NCI-H446 treated with DMSO at 0.1 percent for 48 hours (cell line): ENCODE measurements at regions not wholly inside any gene's neighbourhood (a gene's known extent, or its start where the extent isn't known, plus 50 kb on each side); places are given as distances from the start of the nearest gene placed in this dataset.
"Not testable (repeated sequence)": the region's sequence is repeated elsewhere in the genome, so short reads cannot be mapped to it uniquely, and the experiment has no call there.

ENCODE experiments used
- DNase-seq: peaks from one replicate; lab custom pipeline; 2025; lab: John Stamatoyannopoulos, UW

GRCh38 chr19:28150129-28150528, 1062.8 kb downstream of the UQCRFS1 start:
- DNase-seq = no peak

GRCh38 chr19:28148554-28148953, 1064.4 kb downstream of the UQCRFS1 start:
- DNase-seq = no peak

- DNase-seq = no peak
Measured at GRCh38 chr19:28142258-28142657, 1070.7 kb downstream of the UQCRFS1 start.

- no peak for DNase-seq
Measured at GRCh38 chr19:28140201-28140600, 1072.8 kb downstream of the UQCRFS1 start.

- DNase-seq = no peak
Measured at GRCh38 chr19:28137772-28138171, 1075.2 kb downstream of the UQCRFS1 start.

- no peak for DNase-seq
Measured at GRCh38 chr19:28136796-28137195, 1076.2 kb downstream of the UQCRFS1 start.

- no peak for DNase-seq
Measured at GRCh38 chr19:28135825-28136224, 1077.1 kb downstream of the UQCRFS1 start.

- DNase-seq = no peak
Measured at GRCh38 chr19:28134311-28134710, 1078.6 kb downstream of the UQCRFS1 start.

GRCh38 chr19:28130881-28131280, 1082.1 kb downstream of the UQCRFS1 start:
- not testable (repeated sequence) for DNase-seq

- DNase-seq = no peak
Measured at GRCh38 chr19:28130066-28130511, 1082.9 kb downstream of the UQCRFS1 start.

- no peak for DNase-seq
Measured at GRCh38 chr19:28128341-28128740, 1084.6 kb downstream of the UQCRFS1 start.

GRCh38 chr19:28126135-28126898, 1086.6 kb downstream of the UQCRFS1 start:
- DNase-seq = no peak

- no peak for DNase-seq
Measured at GRCh38 chr19:28122734-28123133, 1090.2 kb downstream of the UQCRFS1 start.

- DNase-seq = no peak
Measured at GRCh38 chr19:28118235-28118634, 1094.7 kb downstream of the UQCRFS1 start.

GRCh38 chr19:28117143-28117542, 1095.8 kb downstream of the UQCRFS1 start:
- DNase-seq = no peak

GRCh38 chr19:28116379-28116778, 1096.6 kb downstream of the UQCRFS1 start:
- not testable (repeated sequence) for DNase-seq

GRCh38 chr19:28103921-28104320, 1109.0 kb downstream of the UQCRFS1 start:
- no peak for DNase-seq

- DNase-seq = not testable (repeated sequence)
Measured at GRCh38 chr19:28084659-28085157, 1128.2 kb downstream of the UQCRFS1 start.

- DNase-seq = no peak
Measured at GRCh38 chr19:28076628-28077027, 1136.3 kb downstream of the UQCRFS1 start.

- no peak for DNase-seq
Measured at GRCh38 chr19:28075229-28075628, 1137.7 kb downstream of the UQCRFS1 start.

GRCh38 chr19:28074773-28075172, 1138.2 kb downstream of the UQCRFS1 start:
- no peak for DNase-seq

GRCh38 chr19:28067882-28068281, 1145.1 kb downstream of the UQCRFS1 start:
- no peak for DNase-seq

GRCh38 chr19:28066988-28067387, 1146.0 kb downstream of the UQCRFS1 start:
- DNase-seq = no peak

GRCh38 chr19:28066161-28066560, 1146.8 kb downstream of the UQCRFS1 start:
- DNase-seq = no peak
